GM19035 (cell line): ENCODE measurements at regions not wholly inside any gene's neighbourhood (a gene's known extent, or its start where the extent isn't known, plus 50 kb on each side); places are given as distances from the start of the nearest gene placed in this dataset.

Experiments
- ATAC-seq: cut with Tn5 transposase; IDR thresholded peaks from one replicate; pipeline ENCODE4 v1.9.1; 2021; ENCODE audit not compliant: unreplicated experiment

- no peak for ATAC-seq
These were observed 351.9 kb upstream of the SALL3 start for GRCh38 chr18:78627551-78628346.

- ATAC-seq, result no peak
These were observed 350.2 kb upstream of the SALL3 start for GRCh38 chr18:78629426-78629825.

GRCh38 chr18:78630356-78630755, 349.3 kb upstream of the SALL3 start:
- ATAC-seq, result no peak

GRCh38 chr18:78630981-78631510, 348.6 kb upstream of the SALL3 start:
- no peak for ATAC-seq

GRCh38 chr18:78632111-78632541, 347.5 kb upstream of the SALL3 start:
- no peak for ATAC-seq

- no peak for ATAC-seq
These were observed 345.4 kb upstream of the SALL3 start for GRCh38 chr18:78634061-78634696.

GRCh38 chr18:78635093-78635800, 344.4 kb upstream of the SALL3 start:
- no peak for ATAC-seq

GRCh38 chr18:78636260-78636659, 343.4 kb upstream of the SALL3 start:
- no peak for ATAC-seq

- ATAC-seq, result no peak
These were observed 341.9 kb upstream of the SALL3 start for GRCh38 chr18:78637442-78638402.

- ATAC-seq, result no peak
These were observed 340.3 kb upstream of the SALL3 start for GRCh38 chr18:78639006-78639950.

- no peak for ATAC-seq
These were observed 339.2 kb upstream of the SALL3 start for GRCh38 chr18:78640246-78640995.

- no peak for ATAC-seq
These were observed 337.9 kb upstream of the SALL3 start for GRCh38 chr18:78641689-78642231.

GRCh38 chr18:78642296-78642951, 337.2 kb upstream of the SALL3 start:
- no peak for ATAC-seq

GRCh38 chr18:78643004-78643403, 336.6 kb upstream of the SALL3 start:
- no peak for ATAC-seq

- ATAC-seq, result no peak
These were observed 335.6 kb upstream of the SALL3 start for GRCh38 chr18:78643981-78644380.

- ATAC-seq, result no peak
These were observed 334.4 kb upstream of the SALL3 start for GRCh38 chr18:78645216-78645615.

GRCh38 chr18:78647018-78647417, 332.6 kb upstream of the SALL3 start:
- no peak for ATAC-seq

- ATAC-seq, result no peak
These were observed 330.2 kb upstream of the SALL3 start for GRCh38 chr18:78649421-78649820.
